ENCODE measurements at regions not wholly inside any gene's neighbourhood (a gene's known extent, or its start where the extent isn't known, plus 50 kb on each side); places are given as distances from the start of the nearest gene placed in this dataset.

GRCh38 chr3:103341078-103341606 is 906.3 kb downstream of the ZPLD1 start:
- DNase-seq, result no peak

GRCh38 chr3:103342205-103342731 is 907.5 kb downstream of the ZPLD1 start:
- no TSS peak for BruUV-seq (replicated peaks)
- Histone ChIP-seq H3K27me3 (replicated peaks; ENCODE audit: control insufficient read depth, insufficient read depth, low read length) (no peaks in the 10 kb centered on the region), H3K4me3 (ENCODE audit: low read depth, low read length) (no peak overlapping the region), H3K4me1 (no peaks in the 10 kb centered on the region), H3K9me3 (no peaks in the 10 kb centered on the region), H3K36me3 (ENCODE audit: control insufficient read depth, insufficient read depth, low read length) (no peaks in the 10 kb centered on the region)
- H3K36me3 Mint-ChIP-seq (ENCODE audit: insufficient read depth, unreplicated experiment), result no peaks in the 10 kb centered on the region
- intact Hi-C loops (cut with micrococcal nuclease; ENCODE audit: unreplicated experiment), result no loop called here
- no peaks in the 10 kb centered on the region for H3K9me3 Mint-ChIP-seq (ENCODE audit: unreplicated experiment)
- no peak overlapping the region for H3K4me3 Mint-ChIP-seq (ENCODE audit: unreplicated experiment)
- H3K4me1 Mint-ChIP-seq (ENCODE audit: low read depth, unreplicated experiment), result no peaks in the 10 kb centered on the region
- DNase-seq, result no peak
- H3K27ac Mint-ChIP-seq (ENCODE audit: unreplicated experiment), result no peak overlapping the region
- CTCF ChIA-PET, result no interaction called here
- no peaks in the 10 kb centered on the region for H3K27me3 Mint-ChIP-seq (ENCODE audit: insufficient read depth, unreplicated experiment)
- TF ChIP-seq CTCF (IDR thresholded peaks at IDR 0.05; ENCODE audit: insufficient read depth in 1 of 2, low read depth in 1 of 2, low read length in 1 of 2, severe bottlenecking in 1 of 2, unreplicated experiment in 1 of 2), result no peak
- POLR2A ChIA-PET, result no interaction called here

More at GRCh38 chr3:103341078-103341606, 906.3 kb downstream of the ZPLD1 start:
- no peak for TF ChIP-seq CTCF (IDR thresholded peaks at IDR 0.05; ENCODE audit: insufficient read depth in 1 of 2, low read depth in 1 of 2, low read length in 1 of 2, severe bottlenecking in 1 of 2, unreplicated experiment in 1 of 2)
- H3K4me1 Mint-ChIP-seq (ENCODE audit: low read depth, unreplicated experiment), result no peaks in the 10 kb centered on the region
- ChIA-PET CTCF (no interaction called here), POLR2A (no interaction called here)
- intact Hi-C loops (cut with micrococcal nuclease; ENCODE audit: unreplicated experiment), result no loop called here
- no peaks in the 10 kb centered on the region for H3K27me3 Mint-ChIP-seq (ENCODE audit: insufficient read depth, unreplicated experiment)
- H3K4me3 ChIP-seq (ENCODE audit: low read depth, low read length), result no peak overlapping the region
- BruUV-seq (replicated peaks), result no TSS peak
- no peaks in the 10 kb centered on the region for H3K36me3 ChIP-seq (ENCODE audit: control insufficient read depth, insufficient read depth, low read length)
- H3K27me3 ChIP-seq (replicated peaks; ENCODE audit: control insufficient read depth, insufficient read depth, low read length), result no peaks in the 10 kb centered on the region
- H3K4me1 ChIP-seq, result no peaks in the 10 kb centered on the region
- H3K27ac Mint-ChIP-seq (ENCODE audit: unreplicated experiment), result no peak overlapping the region
- H3K9me3 ChIP-seq, result no peaks in the 10 kb centered on the region
- H3K9me3 Mint-ChIP-seq (ENCODE audit: unreplicated experiment), result no peaks in the 10 kb centered on the region
- H3K4me3 Mint-ChIP-seq (ENCODE audit: unreplicated experiment), result no peak overlapping the region
- H3K36me3 Mint-ChIP-seq (ENCODE audit: insufficient read depth, unreplicated experiment), result no peaks in the 10 kb centered on the region

GRCh38 chr3:103349760-103350159 is 914.9 kb downstream of the ZPLD1 start:
- H3K27ac Mint-ChIP-seq (ENCODE audit: unreplicated experiment), result no peak overlapping the region
- no peaks in the 10 kb centered on the region for H3K4me1 Mint-ChIP-seq (ENCODE audit: low read depth, unreplicated experiment)

More at GRCh38 chr3:103349760-103350159, 914.9 kb downstream of the ZPLD1 start:
- no TSS peak for BruUV-seq (replicated peaks)
- POLR2A ChIA-PET, result no interaction called here
- CTCF ChIA-PET, result no interaction called here
- TF ChIP-seq CTCF (IDR thresholded peaks at IDR 0.05; ENCODE audit: insufficient read depth in 1 of 2, low read depth in 1 of 2, low read length in 1 of 2, severe bottlenecking in 1 of 2, unreplicated experiment in 1 of 2), result no peak
- Histone ChIP-seq H3K4me3 (ENCODE audit: low read depth, low read length) (no peak overlapping the region), H3K36me3 (ENCODE audit: control insufficient read depth, insufficient read depth, low read length) (no peaks in the 10 kb centered on the region), H3K9me3 (no peaks in the 10 kb centered on the region), H3K27me3 (replicated peaks; ENCODE audit: control insufficient read depth, insufficient read depth, low read length) (no peaks in the 10 kb centered on the region), H3K4me1 (no peaks in the 10 kb centered on the region)
- intact Hi-C loops (cut with micrococcal nuclease; ENCODE audit: unreplicated experiment), result no loop called here
- no peak for DNase-seq
- Mint-ChIP-seq H3K9me3 (ENCODE audit: unreplicated experiment) (no peaks in the 10 kb centered on the region), H3K27me3 (ENCODE audit: insufficient read depth, unreplicated experiment) (no peaks in the 10 kb centered on the region), H3K4me3 (ENCODE audit: unreplicated experiment) (no peak overlapping the region), H3K36me3 (ENCODE audit: insufficient read depth, unreplicated experiment) (no peaks in the 10 kb centered on the region)

All from Caco-2 (cell line).